NCI-H2171 treated with DMSO at 0.1 percent for 48 hours (cell line): ENCODE measurements at regions not wholly inside any gene's neighbourhood (a gene's known extent, or its start where the extent isn't known, plus 50 kb on each side); places are given as distances from the start of the nearest gene placed in this dataset.

Experiments used
- DNase-seq: peaks from one replicate; lab custom pipeline; 2025; lab: John Stamatoyannopoulos, UW

- no peak for DNase-seq
Measured at GRCh38 chr22:49092716-49093115, 735.0 kb downstream of the BRD1 start.

GRCh38 chr22:49091917-49092545, 735.6 kb downstream of the BRD1 start:
- no peak for DNase-seq

GRCh38 chr22:49091451-49091850, 736.2 kb downstream of the BRD1 start:
- DNase-seq, result no peak

- no peak for DNase-seq
Measured at GRCh38 chr22:49090853-49091135, 736.9 kb downstream of the BRD1 start.

- DNase-seq, result no peak
Measured at GRCh38 chr22:49090061-49090852, 737.4 kb downstream of the BRD1 start.

GRCh38 chr22:49088801-49089791, 738.6 kb downstream of the BRD1 start:
- peak; percentile 85 for DNase-seq

GRCh38 chr22:49087716-49088601, 739.7 kb downstream of the BRD1 start:
- no peak for DNase-seq

GRCh38 chr22:49087198-49087597, 740.5 kb downstream of the BRD1 start:
- peak; percentile 91 for DNase-seq

GRCh38 chr22:49086606-49087157, 741.0 kb downstream of the BRD1 start:
- DNase-seq, result no peak

GRCh38 chr22:49086181-49086580, 741.5 kb downstream of the BRD1 start:
- DNase-seq, result no peak

GRCh38 chr22:49084206-49084605, 743.5 kb downstream of the BRD1 start:
- peak; percentile 57 for DNase-seq

- no peak for DNase-seq
Measured at GRCh38 chr22:49083607-49084006, 744.1 kb downstream of the BRD1 start.

GRCh38 chr22:49082451-49082850, 745.2 kb downstream of the BRD1 start:
- no peak for DNase-seq

GRCh38 chr22:49081926-49082325, 745.7 kb downstream of the BRD1 start:
- no peak for DNase-seq

- no peak for DNase-seq
Measured at GRCh38 chr22:49081261-49081666, 746.4 kb downstream of the BRD1 start.

- no peak for DNase-seq
Measured at GRCh38 chr22:49080631-49081030, 747.0 kb downstream of the BRD1 start.

- peak; percentile 83 for DNase-seq
Measured at GRCh38 chr22:49079743-49080500, 747.8 kb downstream of the BRD1 start.

- DNase-seq, result no peak
Measured at GRCh38 chr22:49079027-49079725, 748.5 kb downstream of the BRD1 start.

GRCh38 chr22:49078076-49078710, 749.5 kb downstream of the BRD1 start:
- DNase-seq, result no peak
